ENCODE measurements at regions not wholly inside any gene's neighbourhood (a gene's known extent, or its start where the extent isn't known, plus 50 kb on each side); places are given as distances from the start of the nearest gene placed in this dataset.
A peak's percentile ranks its signal among the peaks of the same experiment; 100 is the strongest.
"Not testable (repeated sequence)": the region's sequence is repeated elsewhere in the genome, so short reads cannot be mapped to it uniquely, and the experiment has no call there.

- DNase-seq: no peak
Observed at GRCh38 chr1:119191325-119191724, 50.9 kb upstream of the WARS2 start.

GRCh38 chr1:119204197-119204960, 63.9 kb upstream of the WARS2 start:
- DNase-seq: no peak

GRCh38 chr1:119204961-119205357, 64.5 kb upstream of the WARS2 start:
- DNase-seq: no peak

- DNase-seq: no peak
Observed at GRCh38 chr1:119209061-119209460, 68.6 kb upstream of the WARS2 start.

GRCh38 chr1:119209596-119210295, 69.3 kb upstream of the WARS2 start:
- DNase-seq: no peak

- no peak for DNase-seq
Observed at GRCh38 chr1:119210296-119210649, 69.8 kb upstream of the WARS2 start.

GRCh38 chr1:119213213-119213612, 72.8 kb upstream of the WARS2 start:
- not testable (repeated sequence) for DNase-seq

GRCh38 chr1:119214961-119215360, 74.5 kb upstream of the WARS2 start:
- DNase-seq: not testable (repeated sequence)

- DNase-seq: no peak
Observed at GRCh38 chr1:119217309-119217828, 76.9 kb upstream of the WARS2 start.

- DNase-seq: no peak
Observed at GRCh38 chr1:119219711-119220110, 79.3 kb upstream of the WARS2 start.

- no peak for DNase-seq
Observed at GRCh38 chr1:119220991-119221390, 80.5 kb upstream of the WARS2 start.

GRCh38 chr1:119222271-119222670, 81.8 kb upstream of the WARS2 start:
- peak; percentile 9 for DNase-seq

GRCh38 chr1:119225265-119225664, 84.8 kb upstream of the WARS2 start:
- no peak for DNase-seq

- DNase-seq: no peak
Observed at GRCh38 chr1:119225831-119226230, 85.4 kb upstream of the WARS2 start.

GRCh38 chr1:119226321-119226720, 85.9 kb upstream of the WARS2 start:
- DNase-seq: no peak

- no peak for DNase-seq
Observed at GRCh38 chr1:119226913-119227312, 86.5 kb upstream of the WARS2 start.

- DNase-seq: no peak
Observed at GRCh38 chr1:119227456-119227855, 87.0 kb upstream of the WARS2 start.

- DNase-seq: no peak
Observed at GRCh38 chr1:119228335-119229080, 88.1 kb upstream of the WARS2 start.

- no peak for DNase-seq
Observed at GRCh38 chr1:119235120-119235519, 94.7 kb upstream of the WARS2 start.

- DNase-seq: no peak
Observed at GRCh38 chr1:119245881-119246280, 105.4 kb upstream of the WARS2 start.

GRCh38 chr1:119249283-119249682, 108.8 kb upstream of the WARS2 start:
- no peak for DNase-seq

- no peak for DNase-seq
Observed at GRCh38 chr1:119250299-119250698, 109.8 kb upstream of the WARS2 start.

- no peak for DNase-seq
Observed at GRCh38 chr1:119251751-119252150, 111.3 kb upstream of the WARS2 start.

GRCh38 chr1:119253366-119253765, 112.9 kb upstream of the WARS2 start:
- no peak for DNase-seq
